ENCODE measurements at regions not wholly inside any gene's neighbourhood (a gene's known extent, or its start where the extent isn't known, plus 50 kb on each side); places are given as distances from the start of the nearest gene placed in this dataset.
"Not testable (repeated sequence)": the region's sequence is repeated elsewhere in the genome, so short reads cannot be mapped to it uniquely, and the experiment has no call there.

- no peak for DNase-seq
Measured at GRCh38 chr6:25127076-25127837, 151.9 kb upstream of the CARMIL1 start.

GRCh38 chr6:25130518-25130917 is 148.7 kb upstream of the CARMIL1 start:
- DNase-seq, result no peak

- no peak for DNase-seq
Measured at GRCh38 chr6:25132934-25133333, 146.2 kb upstream of the CARMIL1 start.

GRCh38 chr6:25133568-25133967 is 145.6 kb upstream of the CARMIL1 start:
- DNase-seq, result no peak

DNA sequence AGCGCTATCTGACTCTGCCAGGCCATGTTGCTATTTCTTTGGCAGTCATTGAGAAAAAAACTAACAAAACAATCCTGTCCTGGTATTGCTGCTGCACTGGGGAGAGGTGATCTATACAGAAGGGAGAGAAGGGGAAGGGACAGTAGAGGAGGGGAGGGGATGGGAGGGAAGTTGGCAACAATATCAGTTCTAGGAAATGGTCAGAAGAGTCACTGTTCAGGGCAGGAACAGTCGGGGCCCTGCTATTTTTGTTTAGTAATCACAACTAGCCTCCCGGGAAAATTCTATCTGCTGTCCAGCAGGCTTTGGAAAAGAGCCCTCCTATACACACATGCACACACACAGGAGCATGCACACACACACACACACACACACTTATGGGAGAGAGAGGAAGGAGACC is 142.3 kb upstream of the CARMIL1 start:
- DNase-seq, result no peak

DNA sequence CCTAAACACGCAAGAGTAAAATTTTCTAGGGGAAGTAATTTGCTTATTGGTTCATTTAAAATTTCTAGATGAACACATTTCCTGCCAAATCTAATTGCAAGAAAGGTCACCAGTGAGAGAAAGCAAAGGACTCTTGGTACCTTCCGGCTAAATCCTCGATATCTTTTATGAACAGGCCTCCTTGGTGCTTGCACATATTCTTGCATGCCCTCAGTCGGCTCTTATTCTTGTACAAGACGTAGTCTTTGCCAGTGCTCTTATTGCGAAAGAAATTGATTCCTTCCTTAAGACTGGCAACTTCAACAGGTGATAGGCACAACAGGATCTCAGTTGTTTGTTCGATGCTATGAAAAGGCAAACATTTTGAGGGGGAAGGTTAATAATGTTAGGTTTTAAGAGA is 141.7 kb upstream of the CARMIL1 start:
- no peak for DNase-seq

DNA sequence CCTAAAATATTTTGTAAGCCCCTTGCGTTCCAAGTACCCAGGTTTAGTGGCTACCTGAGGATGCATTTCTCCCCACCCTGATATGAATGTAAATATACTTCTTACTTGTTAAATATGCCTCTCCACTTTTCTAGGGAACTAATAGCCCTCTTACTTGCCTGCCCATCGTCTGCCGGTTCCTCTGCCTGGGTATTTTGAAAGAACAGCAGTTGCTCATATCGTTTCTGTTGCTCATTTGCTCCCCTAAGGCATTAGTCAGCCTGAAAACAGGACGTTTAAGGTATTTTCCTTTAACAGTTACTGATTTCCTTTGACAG is 141.3 kb upstream of the CARMIL1 start:
- peak; percentile 66 for DNase-seq

DNA sequence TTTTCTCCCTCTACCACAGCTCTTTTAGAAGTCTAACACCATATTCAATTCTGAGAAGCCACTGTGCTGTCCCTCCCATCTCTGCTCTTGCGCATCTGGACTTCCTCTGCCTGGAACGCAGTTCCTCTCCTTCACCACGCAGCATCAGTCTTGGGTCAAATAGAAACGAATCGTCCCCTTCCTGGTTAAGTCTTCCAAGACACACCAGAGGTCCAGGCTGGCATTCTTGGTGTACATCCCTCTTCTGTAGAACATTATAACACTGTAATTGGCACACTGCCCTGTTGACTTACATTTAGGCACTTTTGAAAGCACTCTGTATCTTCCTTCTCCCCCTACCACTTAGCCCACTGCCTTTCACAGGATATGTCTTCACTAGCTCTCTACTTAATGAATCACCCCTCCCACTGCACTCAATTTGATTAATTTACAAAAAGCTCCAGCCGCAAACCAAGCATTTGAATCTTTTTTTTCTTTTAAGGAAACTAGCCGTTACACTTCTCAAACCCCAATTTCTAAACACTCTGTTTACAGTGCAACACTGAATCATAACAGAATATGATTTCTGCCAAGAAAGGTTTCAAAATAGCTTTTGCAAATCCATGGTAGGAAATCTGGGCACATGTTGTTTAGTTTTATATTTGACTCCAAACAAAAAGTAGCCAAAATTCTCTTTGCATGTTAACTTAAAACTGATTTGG is 140.8 kb upstream of the CARMIL1 start:
- DNase-seq, result peak; percentile 66

- DNase-seq, result no peak
Measured at GRCh38 chr6:25138934-25139415, 140.2 kb upstream of the CARMIL1 start.

DNA sequence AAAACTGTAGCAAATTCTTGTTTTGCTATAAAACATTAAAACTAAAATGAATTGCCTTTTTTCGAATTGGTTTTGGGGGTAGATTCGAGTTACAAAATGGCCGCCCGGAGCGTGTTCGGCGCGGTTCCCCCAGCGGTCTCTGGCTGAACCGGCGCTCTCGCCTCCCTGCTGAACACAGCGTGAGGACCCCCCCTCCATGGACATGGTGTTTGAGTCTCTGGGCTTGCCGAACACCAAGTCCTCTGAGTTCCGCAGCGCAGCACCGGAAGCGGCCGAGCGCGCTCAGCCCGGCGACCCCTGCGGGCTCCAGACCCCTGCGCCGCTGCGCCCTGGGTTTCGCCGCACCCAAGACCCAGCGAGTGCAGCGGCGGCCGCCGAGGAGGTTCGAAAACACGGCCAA is 139.6 kb upstream of the CARMIL1 start:
- not testable (repeated sequence) for DNase-seq

- no peak for DNase-seq
Measured at GRCh38 chr6:25142506-25142905, 136.7 kb upstream of the CARMIL1 start.

- DNase-seq, result no peak
Measured at GRCh38 chr6:25144919-25145318, 134.3 kb upstream of the CARMIL1 start.

DNA sequence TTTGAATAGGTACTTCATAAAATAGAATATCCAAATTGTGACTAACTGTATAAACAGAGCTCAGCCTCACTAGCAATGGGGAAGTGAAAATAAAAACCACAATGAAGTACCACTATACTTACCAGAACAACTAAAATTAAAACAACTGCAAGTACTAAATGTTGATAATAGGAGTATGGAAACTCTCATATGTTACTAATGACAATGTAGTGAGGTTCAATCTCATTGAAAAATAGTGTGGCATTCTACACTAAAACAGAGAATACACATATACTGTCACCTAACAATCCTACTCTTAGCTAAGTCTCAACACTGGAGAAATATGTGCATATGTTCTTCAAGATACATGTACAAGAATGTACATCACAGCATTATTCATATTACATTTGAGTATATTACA is 132.0 kb upstream of the CARMIL1 start:
- DNase-seq, result no peak

DNA sequence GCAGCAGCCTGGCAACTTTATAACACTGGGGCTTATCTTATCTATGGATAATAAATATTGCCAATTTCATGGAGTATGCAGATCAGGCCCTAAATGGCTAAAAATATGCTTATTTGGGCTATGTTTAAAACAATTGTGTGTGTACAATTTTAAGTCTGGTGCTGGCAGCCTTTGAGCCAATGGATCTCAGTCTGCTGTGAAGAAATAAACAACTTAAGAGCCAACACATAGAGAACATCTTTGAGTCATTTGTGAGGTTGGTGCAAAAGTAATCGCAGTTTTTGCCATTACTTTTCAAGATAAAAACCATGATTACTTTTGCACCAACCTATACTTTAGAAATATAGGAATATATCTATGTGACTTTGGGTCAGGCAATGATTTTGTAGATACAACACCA is 129.1 kb upstream of the CARMIL1 start:
- DNase-seq, result no peak

DNA sequence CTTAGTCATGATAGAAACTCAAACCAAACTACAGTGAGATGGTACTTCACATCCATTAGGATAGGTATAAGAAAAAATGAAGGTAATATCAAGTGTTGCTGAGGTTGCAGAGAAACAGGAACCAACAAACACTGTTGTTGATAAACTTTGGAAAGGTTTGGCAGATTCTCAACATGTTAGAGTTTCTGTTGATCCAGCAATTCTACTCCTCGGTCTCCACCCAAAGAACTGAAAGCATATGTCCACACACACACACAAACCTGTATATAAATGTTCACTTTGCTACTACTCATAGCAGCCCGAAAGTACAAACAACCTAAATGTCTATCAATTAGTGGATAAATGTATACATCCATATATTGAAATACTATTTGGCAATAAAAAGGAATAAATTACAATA is 128.3 kb upstream of the CARMIL1 start:
- no peak for DNase-seq

DNA sequence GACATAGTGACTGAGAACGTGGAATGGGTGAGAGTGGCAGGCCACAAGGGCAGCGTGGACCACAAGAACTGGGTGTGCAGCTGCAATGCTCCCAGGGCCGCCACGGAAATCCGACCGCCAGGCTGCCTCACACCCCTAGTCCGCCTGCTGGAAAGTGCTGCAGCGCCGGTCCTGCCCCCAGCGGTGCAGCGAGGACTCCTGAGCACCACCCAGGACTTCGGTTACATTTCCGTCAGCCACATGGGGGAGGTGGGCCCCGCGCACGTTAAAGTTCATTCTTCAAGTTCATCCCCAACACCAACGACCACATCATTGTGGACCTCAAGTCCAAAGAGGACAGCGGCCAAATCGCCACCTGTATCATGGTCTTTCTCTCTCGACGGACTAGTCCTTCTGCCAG is 126.1 kb upstream of the CARMIL1 start:
- DNase-seq, result no peak

DNA sequence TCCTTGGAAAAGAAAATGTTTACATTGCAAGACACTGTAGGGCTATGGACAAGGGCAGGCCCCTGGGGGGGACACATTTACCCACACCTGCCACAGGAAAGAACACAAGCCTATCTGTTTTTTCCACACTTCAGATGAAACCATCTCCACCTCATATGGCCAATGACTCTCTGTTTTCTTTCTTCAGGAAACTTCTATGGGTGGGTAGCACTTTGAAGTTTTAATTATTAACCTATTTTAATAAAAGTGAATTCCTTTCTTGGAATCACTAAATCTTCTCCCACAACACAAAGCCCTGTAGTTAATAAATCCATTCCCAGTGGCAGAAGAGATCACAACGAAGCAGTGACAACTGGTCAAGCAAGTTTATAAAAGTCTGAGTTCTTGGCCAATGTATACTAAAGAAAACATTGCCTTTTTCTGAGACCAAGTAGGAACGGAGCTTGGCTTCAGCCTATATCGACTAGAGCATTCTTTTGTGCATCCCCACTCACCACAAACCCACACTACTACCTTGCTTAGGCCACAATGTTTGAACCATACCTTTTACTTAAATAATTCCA is 125.1 kb upstream of the CARMIL1 start:
- no peak for DNase-seq

DNA sequence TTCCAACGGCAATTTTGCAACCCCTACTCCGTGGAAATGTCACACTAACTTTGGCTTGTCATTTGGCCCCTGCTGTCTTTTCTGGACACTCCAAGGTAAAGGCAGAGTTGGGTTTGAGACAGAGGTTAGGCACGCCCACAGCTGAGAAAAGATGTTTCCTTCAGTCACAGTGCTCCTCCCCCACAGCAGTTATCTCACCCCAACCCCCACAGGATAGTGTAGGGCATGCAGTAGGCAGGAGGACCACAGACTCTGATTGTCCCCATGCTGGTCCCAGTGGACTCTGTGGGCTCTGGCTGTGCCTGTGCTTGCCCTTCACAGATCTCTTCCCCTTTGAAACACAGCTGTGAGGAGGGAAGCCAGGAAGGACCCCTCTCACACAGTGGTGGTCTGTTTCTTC is 124.0 kb upstream of the CARMIL1 start:
- DNase-seq, result no peak

- no peak for DNase-seq
Measured at GRCh38 chr6:25156123-25156522, 123.1 kb upstream of the CARMIL1 start.

DNA sequence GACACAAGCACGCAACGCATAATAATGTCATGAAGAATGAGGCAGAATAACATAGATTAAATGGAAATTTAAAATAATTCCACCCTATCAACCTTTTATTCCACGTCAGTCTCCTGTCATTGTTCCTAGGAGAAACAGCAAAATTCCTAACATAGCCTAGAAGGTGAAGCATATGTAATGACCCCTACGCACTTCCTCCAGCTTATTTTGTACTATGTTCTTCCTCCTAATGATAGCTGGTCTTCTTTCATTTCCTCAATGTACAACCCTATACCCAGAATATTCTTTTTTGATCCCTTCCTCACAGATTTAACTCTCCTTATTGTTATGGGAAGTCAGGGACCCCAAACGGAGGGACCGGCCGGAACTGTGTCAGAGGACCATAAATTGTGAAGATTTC is 122.0 kb upstream of the CARMIL1 start:
- DNase-seq, result no peak

GRCh38 chr6:25157842-25158241 is 121.3 kb upstream of the CARMIL1 start:
- no peak for DNase-seq

GRCh38 chr6:25160134-25160533 is 119.0 kb upstream of the CARMIL1 start:
- DNase-seq, result not testable (repeated sequence)

- DNase-seq, result no peak
Measured at GRCh38 chr6:25165177-25165576, 114.0 kb upstream of the CARMIL1 start.

DNA sequence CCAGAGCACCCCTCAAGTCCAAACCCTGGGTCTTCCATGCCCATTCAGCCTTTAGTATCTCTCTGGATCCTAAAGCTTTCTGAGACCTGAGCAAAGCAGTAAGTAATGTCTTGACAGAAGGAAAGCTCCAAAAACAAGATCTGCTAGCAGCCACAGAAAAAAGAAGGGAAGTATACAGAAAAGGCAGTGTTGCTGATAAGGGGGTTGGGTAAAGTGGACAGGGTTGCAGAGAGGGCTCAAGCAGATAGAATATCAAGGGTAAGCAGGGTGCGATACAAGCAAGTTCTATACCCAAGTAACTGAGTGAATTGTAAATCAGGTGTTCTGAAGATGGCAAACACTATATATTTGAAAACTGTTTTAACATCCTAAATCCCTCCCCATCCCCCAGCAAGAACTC is 113.4 kb upstream of the CARMIL1 start:
- DNase-seq, result no peak

All from stimulated activated naive CD4-positive, alpha-beta T cell treated with Interleukin-2 at 50 U/mL for 16 hours (primary cell).